KMS-11 (cell line): ENCODE measurements at regions not wholly inside any gene's neighbourhood (a gene's known extent, or its start where the extent isn't known, plus 50 kb on each side); places are given as distances from the start of the nearest gene placed in this dataset.

Experiments used
- H2AFZ ChIP-seq: fragments of 200-600 bp; sonication (generic); 2 replicates; pipeline ENCODE4 v1.6.1; 2016; ENCODE audit warnings: antibody characterized with exemption, mixed run types, low read depth
- H3K27ac ChIP-seq: fragments of 200-600 bp; sonication (generic); 2 replicates; pipeline ENCODE4 v1.6.1; 2016; ENCODE audit warnings: mild to moderate bottlenecking, mixed run types
- H3K27me3 ChIP-seq: fragments of 200-600 bp; sonication (generic); 2 replicates; pipeline ENCODE4 v1.6.1; 2017; ENCODE audit warnings: mild to moderate bottlenecking, low read depth, mixed run types, moderate library complexity; ENCODE audit not compliant: insufficient read depth
- H3K36me3 ChIP-seq: fragments of 200-600 bp; sonication (generic); 2 replicates; pipeline ENCODE4 v1.6.1; 2017; ENCODE audit warnings: mild to moderate bottlenecking, mixed run types; ENCODE audit not compliant: insufficient read depth
- H3K4me1 ChIP-seq: fragments of 200-600 bp; sonication (generic); 2 replicates; pipeline ENCODE4 v1.6.1; 2016; ENCODE audit warnings: mild to moderate bottlenecking, low read depth, mixed run types; ENCODE audit not compliant: poor library complexity, severe bottlenecking
- H3K4me2 ChIP-seq: fragments of 200-600 bp; sonication (generic); 2 replicates; pipeline ENCODE4 v1.7.0; 2016; ENCODE audit warnings: mild to moderate bottlenecking, mixed run types
- H3K4me3 ChIP-seq: fragments of 200-600 bp; sonication (generic); IDR thresholded peaks from 2 replicates; pipeline ENCODE4 v1.6.1; 2017; ENCODE audit warnings: low read depth, low read length, mixed read lengths; ENCODE audit not compliant: insufficient read depth
- H3K79me2 ChIP-seq: fragments of 200-600 bp; sonication (generic); 2 replicates; pipeline ENCODE4 v1.6.1; 2016; ENCODE audit warnings: low read depth, mixed run types; ENCODE audit not compliant: insufficient read depth
- H3K9ac ChIP-seq: fragments of 200-600 bp; sonication (generic); 2 replicates; pipeline ENCODE4 v1.6.1; 2016; ENCODE audit warnings: mild to moderate bottlenecking, mixed run types
- H4K20me1 ChIP-seq: fragments of 200-600 bp; sonication (generic); 2 replicates; pipeline ENCODE4 v1.6.1; 2016; ENCODE audit warnings: mild to moderate bottlenecking, mixed run types; ENCODE audit not compliant: insufficient read depth
- CTCF ChIP-seq: fragments of 200-600 bp; sonication (generic); conservative IDR thresholded peaks from 2 replicates; pipeline ENCODE4 v1.6.1; 2017; ENCODE audit warnings: low read depth, mild to moderate bottlenecking, antibody characterized with exemption, low read length, moderate library complexity, mixed read lengths

- H2AFZ ChIP-seq: no peak overlapping the region
- no peak for TF ChIP-seq CTCF
- no peak overlapping the region for H3K9ac ChIP-seq
- H3K36me3 ChIP-seq: no peaks in the 10 kb centered on the region
- H3K79me2 ChIP-seq: no peaks in the 10 kb centered on the region
- H3K27ac ChIP-seq: no peak overlapping the region
- no peaks in the 10 kb centered on the region for H4K20me1 ChIP-seq
- no peaks in the 10 kb centered on the region for H3K27me3 ChIP-seq
- H3K4me3 ChIP-seq: no peak overlapping the region
- H3K4me2 ChIP-seq: no peak overlapping the region
- no peaks in the 10 kb centered on the region for H3K4me1 ChIP-seq
These were observed 961.9 kb downstream of the CDH8 start for GRCh38 chr16:61074324-61074723.

DNA sequence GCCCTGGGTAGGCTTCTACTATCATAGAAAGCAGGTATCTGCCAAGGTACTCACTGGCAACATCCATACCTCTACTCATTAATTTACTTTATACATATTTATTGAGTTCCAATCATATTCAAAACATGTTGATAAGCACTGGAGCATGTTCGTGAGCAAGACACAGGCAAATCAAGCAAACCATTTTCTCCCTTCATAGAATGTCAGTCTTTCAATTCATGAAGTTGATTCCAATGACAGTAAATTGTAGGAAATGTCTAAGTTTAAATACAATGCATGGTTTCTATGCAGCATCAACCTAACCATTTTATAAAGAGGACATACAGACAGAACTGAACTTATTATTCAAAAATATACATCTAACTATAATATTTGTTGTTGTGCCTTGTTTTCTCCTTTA lies 978.6 kb downstream of the CDH8 start:
- no peaks in the 10 kb centered on the region for H3K4me1 ChIP-seq
- no peaks in the 10 kb centered on the region for H3K79me2 ChIP-seq
- no peak overlapping the region for H3K9ac ChIP-seq
- TF ChIP-seq CTCF: no peak
- H4K20me1 ChIP-seq: no peaks in the 10 kb centered on the region
- no peak overlapping the region for H3K4me3 ChIP-seq
- no peak overlapping the region for H3K27ac ChIP-seq
- H3K27me3 ChIP-seq: no peaks in the 10 kb centered on the region
- no peaks in the 10 kb centered on the region for H3K36me3 ChIP-seq
- H3K4me2 ChIP-seq: no peak overlapping the region
- H2AFZ ChIP-seq: no peak overlapping the region

- no peak overlapping the region for H3K27ac ChIP-seq
These were observed 985.7 kb downstream of the CDH8 start for GRCh38 chr16:61050547-61050946.

DNA sequence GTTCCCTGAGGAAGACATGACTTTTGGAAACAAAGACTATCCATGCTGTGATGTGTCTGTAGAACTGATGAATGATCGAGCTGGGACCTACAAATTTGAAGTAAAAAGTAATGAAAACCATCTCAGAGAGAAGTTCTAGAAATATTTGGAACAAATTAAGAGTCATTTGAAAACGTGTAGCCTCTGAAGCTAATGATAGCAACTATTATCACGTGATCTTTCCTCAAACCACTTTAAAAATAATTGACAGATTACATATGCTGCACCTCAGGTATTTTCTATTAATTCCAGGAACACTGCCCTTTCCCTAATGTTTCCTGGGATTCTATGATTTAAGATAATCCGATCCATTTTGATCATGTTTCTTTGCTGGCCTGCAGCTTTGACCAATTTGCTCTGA lies 990.3 kb downstream of the CDH8 start:
- no peak overlapping the region for H3K9ac ChIP-seq
- H4K20me1 ChIP-seq: no peaks in the 10 kb centered on the region
- no peak overlapping the region for H3K4me3 ChIP-seq
- no peaks in the 10 kb centered on the region for H3K4me1 ChIP-seq
- TF ChIP-seq CTCF: no peak
- no peak overlapping the region for H3K4me2 ChIP-seq
- H3K79me2 ChIP-seq: no peaks in the 10 kb centered on the region
- H3K27ac ChIP-seq: no peak overlapping the region
- H3K36me3 ChIP-seq: no peaks in the 10 kb centered on the region
- H2AFZ ChIP-seq: no peak overlapping the region
- H3K27me3 ChIP-seq: no peaks in the 10 kb centered on the region

More at GRCh38 chr16:61050547-61050946, 985.7 kb downstream of the CDH8 start:
- no peaks in the 10 kb centered on the region for H4K20me1 ChIP-seq
- no peak for TF ChIP-seq CTCF
- no peak overlapping the region for H3K4me2 ChIP-seq
- H3K4me1 ChIP-seq: no peaks in the 10 kb centered on the region
- no peak overlapping the region for H3K4me3 ChIP-seq
- no peaks in the 10 kb centered on the region for H3K79me2 ChIP-seq
- no peak overlapping the region for H3K9ac ChIP-seq
- no peaks in the 10 kb centered on the region for H3K36me3 ChIP-seq
- H2AFZ ChIP-seq: no peak overlapping the region
- no peaks in the 10 kb centered on the region for H3K27me3 ChIP-seq

GRCh38 chr16:61042737-61043136 lies 993.5 kb downstream of the CDH8 start:
- Histone ChIP-seq H3K27me3 (no peaks in the 10 kb centered on the region), H3K4me3 (no peak overlapping the region), H2AFZ (no peak overlapping the region), H3K27ac (no peak overlapping the region), H3K79me2 (no peaks in the 10 kb centered on the region), H4K20me1 (no peaks in the 10 kb centered on the region), H3K4me2 (no peak overlapping the region), H3K4me1 (no peaks in the 10 kb centered on the region), H3K36me3 (no peaks in the 10 kb centered on the region), H3K9ac (no peak overlapping the region)
- no peak for TF ChIP-seq CTCF
